ENCODE measurements at regions not wholly inside any gene's neighbourhood (a gene's known extent, or its start where the extent isn't known, plus 50 kb on each side); places are given as distances from the start of the nearest gene placed in this dataset.
A peak's percentile ranks its signal among the peaks of the same experiment; 100 is the strongest.

GRCh38 chr21:15211491-15212133, 146.8 kb upstream of the NRIP1 start (continued):
- no peak for TF ChIP-seq REXO4 (CRISPR knock-in tag; IDR thresholded peaks at IDR 0.05; ENCODE audit: borderline replicate concordance)
- TF ChIP-seq, protein P1, sequence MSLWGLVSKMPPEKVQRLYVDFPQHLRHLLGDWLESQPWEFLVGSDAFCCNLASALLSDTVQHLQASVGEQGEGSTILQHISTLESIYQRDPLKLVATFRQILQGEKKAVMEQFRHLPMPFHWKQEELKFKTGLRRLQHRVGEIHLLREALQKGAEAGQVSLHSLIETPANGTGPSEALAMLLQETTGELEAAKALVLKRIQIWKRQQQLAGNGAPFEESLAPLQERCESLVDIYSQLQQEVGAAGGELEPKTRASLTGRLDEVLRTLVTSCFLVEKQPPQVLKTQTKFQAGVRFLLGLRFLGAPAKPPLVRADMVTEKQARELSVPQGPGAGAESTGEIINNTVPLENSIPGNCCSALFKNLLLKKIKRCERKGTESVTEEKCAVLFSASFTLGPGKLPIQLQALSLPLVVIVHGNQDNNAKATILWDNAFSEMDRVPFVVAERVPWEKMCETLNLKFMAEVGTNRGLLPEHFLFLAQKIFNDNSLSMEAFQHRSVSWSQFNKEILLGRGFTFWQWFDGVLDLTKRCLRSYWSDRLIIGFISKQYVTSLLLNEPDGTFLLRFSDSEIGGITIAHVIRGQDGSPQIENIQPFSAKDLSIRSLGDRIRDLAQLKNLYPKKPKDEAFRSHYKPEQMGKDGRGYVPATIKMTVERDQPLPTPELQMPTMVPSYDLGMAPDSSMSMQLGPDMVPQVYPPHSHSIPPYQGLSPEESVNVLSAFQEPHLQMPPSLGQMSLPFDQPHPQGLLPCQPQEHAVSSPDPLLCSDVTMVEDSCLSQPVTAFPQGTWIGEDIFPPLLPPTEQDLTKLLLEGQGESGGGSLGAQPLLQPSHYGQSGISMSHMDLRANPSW (CRISPR knock-in tag; IDR thresholded peaks at IDR 0.05; ENCODE audit: borderline replicate concordance): no peak; the same call in 1 of the 2 replicates
- TF ChIP-seq SP1 (IDR thresholded peaks at IDR 0.05): no peak
- 0 out of 2 replicates have a peak, but pooled peaks have one; percentile 19 for TF ChIP-seq SP1 (CRISPR knock-in tag; IDR thresholded peaks at IDR 0.05)
- TF ChIP-seq ATRX (CRISPR knock-in tag; IDR thresholded peaks at IDR 0.05; ENCODE audit: borderline replicate concordance): no peak
- peak; percentile 80 for TF ChIP-seq TCF7L2 (IDR thresholded peaks at IDR 0.05; ENCODE audit: low read depth, low read length)
- TF ChIP-seq SUZ12 (IDR thresholded peaks at IDR 0.05; ENCODE audit: low read depth, low read length): no peak
- TF ChIP-seq NCOA2 (CRISPR knock-in tag; IDR thresholded peaks at IDR 0.05): peak; percentile 99
- TF ChIP-seq ZNF296 (CRISPR knock-in tag; conservative IDR thresholded peaks at IDR 0.05): no peak
- TF ChIP-seq JUNB (CRISPR knock-in tag; IDR thresholded peaks at IDR 0.05; ENCODE audit: borderline replicate concordance): no peak
- TF ChIP-seq ZNF557 (CRISPR knock-in tag; IDR thresholded peaks at IDR 0.05): no peak
- no peak for TF ChIP-seq ARNT (IDR thresholded peaks at IDR 0.05)
- peak; percentile 99 for TF ChIP-seq FOXP4 (CRISPR knock-in tag; IDR thresholded peaks at IDR 0.05)
- no peak for TF ChIP-seq CREBL2 (CRISPR knock-in tag; IDR thresholded peaks at IDR 0.05; ENCODE audit: borderline replicate concordance)
- no peak for TF ChIP-seq ZNF790 (CRISPR knock-in tag; IDR thresholded peaks at IDR 0.05; ENCODE audit: borderline replicate concordance)
- TF ChIP-seq, protein P2, sequence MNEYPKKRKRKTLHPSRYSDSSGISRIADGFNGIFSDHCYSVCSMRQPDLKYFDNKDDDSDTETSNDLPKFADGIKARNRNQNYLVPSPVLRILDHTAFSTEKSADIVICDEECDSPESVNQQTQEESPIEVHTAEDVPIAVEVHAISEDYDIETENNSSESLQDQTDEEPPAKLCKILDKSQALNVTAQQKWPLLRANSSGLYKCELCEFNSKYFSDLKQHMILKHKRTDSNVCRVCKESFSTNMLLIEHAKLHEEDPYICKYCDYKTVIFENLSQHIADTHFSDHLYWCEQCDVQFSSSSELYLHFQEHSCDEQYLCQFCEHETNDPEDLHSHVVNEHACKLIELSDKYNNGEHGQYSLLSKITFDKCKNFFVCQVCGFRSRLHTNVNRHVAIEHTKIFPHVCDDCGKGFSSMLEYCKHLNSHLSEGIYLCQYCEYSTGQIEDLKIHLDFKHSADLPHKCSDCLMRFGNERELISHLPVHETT (CRISPR knock-in tag; conservative IDR thresholded peaks at IDR 0.05): no peak
- peak; percentile 98 for TF ChIP-seq SKI (IDR thresholded peaks at IDR 0.05; ENCODE audit: partially characterized antibody)
- TF ChIP-seq ZNF678 (CRISPR knock-in tag; IDR thresholded peaks at IDR 0.05): no peak
- TF ChIP-seq SALL1 (CRISPR knock-in tag; IDR thresholded peaks at IDR 0.05): peak; percentile 98
- no peak for TF ChIP-seq RAD51 (IDR thresholded peaks at IDR 0.05; ENCODE audit: borderline replicate concordance)
- TF ChIP-seq, protein P3, sequence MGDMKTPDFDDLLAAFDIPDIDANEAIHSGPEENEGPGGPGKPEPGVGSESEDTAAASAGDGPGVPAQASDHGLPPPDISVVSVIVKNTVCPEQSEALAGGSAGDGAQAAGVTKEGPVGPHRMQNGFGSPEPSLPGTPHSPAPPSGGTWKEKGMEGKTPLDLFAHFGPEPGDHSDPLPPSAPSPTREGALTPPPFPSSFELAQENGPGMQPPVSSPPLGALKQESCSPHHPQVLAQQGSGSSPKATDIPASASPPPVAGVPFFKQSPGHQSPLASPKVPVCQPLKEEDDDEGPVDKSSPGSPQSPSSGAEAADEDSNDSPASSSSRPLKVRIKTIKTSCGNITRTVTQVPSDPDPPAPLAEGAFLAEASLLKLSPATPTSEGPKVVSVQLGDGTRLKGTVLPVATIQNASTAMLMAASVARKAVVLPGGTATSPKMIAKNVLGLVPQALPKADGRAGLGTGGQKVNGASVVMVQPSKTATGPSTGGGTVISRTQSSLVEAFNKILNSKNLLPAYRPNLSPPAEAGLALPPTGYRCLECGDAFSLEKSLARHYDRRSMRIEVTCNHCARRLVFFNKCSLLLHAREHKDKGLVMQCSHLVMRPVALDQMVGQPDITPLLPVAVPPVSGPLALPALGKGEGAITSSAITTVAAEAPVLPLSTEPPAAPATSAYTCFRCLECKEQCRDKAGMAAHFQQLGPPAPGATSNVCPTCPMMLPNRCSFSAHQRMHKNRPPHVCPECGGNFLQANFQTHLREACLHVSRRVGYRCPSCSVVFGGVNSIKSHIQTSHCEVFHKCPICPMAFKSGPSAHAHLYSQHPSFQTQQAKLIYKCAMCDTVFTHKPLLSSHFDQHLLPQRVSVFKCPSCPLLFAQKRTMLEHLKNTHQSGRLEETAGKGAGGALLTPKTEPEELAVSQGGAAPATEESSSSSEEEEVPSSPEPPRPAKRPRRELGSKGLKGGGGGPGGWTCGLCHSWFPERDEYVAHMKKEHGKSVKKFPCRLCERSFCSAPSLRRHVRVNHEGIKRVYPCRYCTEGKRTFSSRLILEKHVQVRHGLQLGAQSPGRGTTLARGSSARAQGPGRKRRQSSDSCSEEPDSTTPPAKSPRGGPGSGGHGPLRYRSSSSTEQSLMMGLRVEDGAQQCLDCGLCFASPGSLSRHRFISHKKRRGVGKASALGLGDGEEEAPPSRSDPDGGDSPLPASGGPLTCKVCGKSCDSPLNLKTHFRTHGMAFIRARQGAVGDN (CRISPR knock-in tag; IDR thresholded peaks at IDR 0.05): no peak
